ENCODE measurements at regions not wholly inside any gene's neighbourhood (a gene's known extent, or its start where the extent isn't known, plus 50 kb on each side); places are given as distances from the start of the nearest gene placed in this dataset.
"Not testable (repeated sequence)": the region's sequence is repeated elsewhere in the genome, so short reads cannot be mapped to it uniquely, and the experiment has no call there.

DNA sequence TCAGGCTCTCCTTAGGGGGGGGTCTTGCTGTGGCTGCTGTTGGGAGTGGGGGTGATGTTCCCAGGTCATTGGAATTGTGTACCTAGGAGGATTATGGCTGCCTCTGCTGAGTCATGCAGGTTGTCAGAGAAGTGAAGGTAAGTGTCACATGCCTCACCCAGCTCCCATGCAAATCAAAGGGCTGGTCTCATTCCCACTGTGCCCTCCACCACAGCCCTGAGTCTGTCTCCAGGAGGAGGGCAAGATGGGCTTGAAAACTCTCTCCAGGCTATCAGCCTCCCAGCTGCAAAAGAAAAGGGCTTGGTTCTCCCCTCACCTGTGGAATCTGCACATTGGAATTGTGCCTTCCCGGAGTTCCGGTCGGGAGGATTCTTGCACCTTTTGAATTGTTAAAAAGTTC, 580.5 kb downstream of the NSUN3 start:
- Histone ChIP-seq H3K36me3 (no peaks in the 10 kb centered on the region), H3K9me3 (no peaks in the 10 kb centered on the region), H3K27me3 (no peaks in the 10 kb centered on the region), H3K4me3 (no peak overlapping the region), H3K27ac (no peak overlapping the region), H3K4me1 (no peaks in the 10 kb centered on the region)
- intact Hi-C loops (cut with DNase I; ENCODE audit: low total_unique reads): no loop called here
- TF ChIP-seq, protein P1, sequence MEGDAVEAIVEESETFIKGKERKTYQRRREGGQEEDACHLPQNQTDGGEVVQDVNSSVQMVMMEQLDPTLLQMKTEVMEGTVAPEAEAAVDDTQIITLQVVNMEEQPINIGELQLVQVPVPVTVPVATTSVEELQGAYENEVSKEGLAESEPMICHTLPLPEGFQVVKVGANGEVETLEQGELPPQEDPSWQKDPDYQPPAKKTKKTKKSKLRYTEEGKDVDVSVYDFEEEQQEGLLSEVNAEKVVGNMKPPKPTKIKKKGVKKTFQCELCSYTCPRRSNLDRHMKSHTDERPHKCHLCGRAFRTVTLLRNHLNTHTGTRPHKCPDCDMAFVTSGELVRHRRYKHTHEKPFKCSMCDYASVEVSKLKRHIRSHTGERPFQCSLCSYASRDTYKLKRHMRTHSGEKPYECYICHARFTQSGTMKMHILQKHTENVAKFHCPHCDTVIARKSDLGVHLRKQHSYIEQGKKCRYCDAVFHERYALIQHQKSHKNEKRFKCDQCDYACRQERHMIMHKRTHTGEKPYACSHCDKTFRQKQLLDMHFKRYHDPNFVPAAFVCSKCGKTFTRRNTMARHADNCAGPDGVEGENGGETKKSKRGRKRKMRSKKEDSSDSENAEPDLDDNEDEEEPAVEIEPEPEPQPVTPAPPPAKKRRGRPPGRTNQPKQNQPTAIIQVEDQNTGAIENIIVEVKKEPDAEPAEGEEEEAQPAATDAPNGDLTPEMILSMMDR (IDR thresholded peaks at IDR 0.05): no peak
- no peak for TF ChIP-seq POLR2A (IDR thresholded peaks at IDR 0.05)
- no peak for DNase-seq

DNA sequence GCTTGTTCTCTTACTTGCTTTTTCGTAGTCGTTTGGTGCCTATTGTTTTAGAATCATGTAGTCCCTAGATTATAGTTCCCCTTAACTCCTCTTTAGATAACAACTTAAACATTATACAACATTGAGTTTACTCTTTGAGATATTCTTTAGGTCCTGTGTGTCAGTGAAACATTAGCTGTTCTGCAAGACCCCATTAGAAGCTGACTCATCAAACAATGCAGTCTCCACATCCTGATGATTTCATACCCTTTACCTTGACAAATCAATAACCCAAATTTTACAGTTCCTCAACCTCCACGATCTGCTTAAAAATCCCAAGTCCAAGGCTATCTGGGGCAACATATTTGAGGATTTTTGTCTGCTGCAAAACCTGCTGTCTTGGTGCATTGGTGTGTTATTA, 582.9 kb downstream of the NSUN3 start:
- Histone ChIP-seq H3K36me3 (no peaks in the 10 kb centered on the region), H3K27ac (no peak overlapping the region), H3K27me3 (no peaks in the 10 kb centered on the region), H3K9me3 (no peaks in the 10 kb centered on the region), H3K4me3 (no peak overlapping the region), H3K4me1 (no peaks in the 10 kb centered on the region)
- no peak for TF ChIP-seq POLR2A (IDR thresholded peaks at IDR 0.05)
- TF ChIP-seq, protein P1 (IDR thresholded peaks at IDR 0.05): no peak
- DNase-seq: no peak
- intact Hi-C loops (cut with DNase I; ENCODE audit: low total_unique reads): no loop called here

DNA sequence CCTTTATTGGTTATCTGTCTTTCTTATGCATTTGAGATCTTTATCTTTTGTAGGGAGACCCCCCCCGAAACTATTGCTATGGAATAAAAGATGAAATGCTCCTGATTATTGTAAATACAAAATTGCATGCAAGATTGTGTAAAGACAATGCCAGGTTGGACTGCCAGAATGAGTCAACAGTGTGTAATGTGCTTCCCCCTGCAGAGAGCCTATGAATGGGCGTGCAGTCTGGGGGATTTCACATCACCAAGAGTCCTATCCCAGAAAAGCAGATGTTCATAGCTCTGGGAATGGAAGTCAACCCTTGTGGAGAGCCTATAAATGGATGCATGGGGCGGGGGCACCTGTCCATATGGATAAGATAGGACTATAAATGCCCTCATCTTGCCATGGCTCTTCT, 584.3 kb downstream of the NSUN3 start:
- no peak overlapping the region for H3K4me3 ChIP-seq
- H3K4me1 ChIP-seq: no peaks in the 10 kb centered on the region
- no peak for DNase-seq
- no peaks in the 10 kb centered on the region for H3K9me3 ChIP-seq
- no peaks in the 10 kb centered on the region for H3K27me3 ChIP-seq
- intact Hi-C loops (cut with DNase I; ENCODE audit: low total_unique reads): no loop called here
- TF ChIP-seq POLR2A (IDR thresholded peaks at IDR 0.05): no peak
- TF ChIP-seq, protein P1 (IDR thresholded peaks at IDR 0.05): no peak
- H3K27ac ChIP-seq: no peak overlapping the region
- no peaks in the 10 kb centered on the region for H3K36me3 ChIP-seq

DNA sequence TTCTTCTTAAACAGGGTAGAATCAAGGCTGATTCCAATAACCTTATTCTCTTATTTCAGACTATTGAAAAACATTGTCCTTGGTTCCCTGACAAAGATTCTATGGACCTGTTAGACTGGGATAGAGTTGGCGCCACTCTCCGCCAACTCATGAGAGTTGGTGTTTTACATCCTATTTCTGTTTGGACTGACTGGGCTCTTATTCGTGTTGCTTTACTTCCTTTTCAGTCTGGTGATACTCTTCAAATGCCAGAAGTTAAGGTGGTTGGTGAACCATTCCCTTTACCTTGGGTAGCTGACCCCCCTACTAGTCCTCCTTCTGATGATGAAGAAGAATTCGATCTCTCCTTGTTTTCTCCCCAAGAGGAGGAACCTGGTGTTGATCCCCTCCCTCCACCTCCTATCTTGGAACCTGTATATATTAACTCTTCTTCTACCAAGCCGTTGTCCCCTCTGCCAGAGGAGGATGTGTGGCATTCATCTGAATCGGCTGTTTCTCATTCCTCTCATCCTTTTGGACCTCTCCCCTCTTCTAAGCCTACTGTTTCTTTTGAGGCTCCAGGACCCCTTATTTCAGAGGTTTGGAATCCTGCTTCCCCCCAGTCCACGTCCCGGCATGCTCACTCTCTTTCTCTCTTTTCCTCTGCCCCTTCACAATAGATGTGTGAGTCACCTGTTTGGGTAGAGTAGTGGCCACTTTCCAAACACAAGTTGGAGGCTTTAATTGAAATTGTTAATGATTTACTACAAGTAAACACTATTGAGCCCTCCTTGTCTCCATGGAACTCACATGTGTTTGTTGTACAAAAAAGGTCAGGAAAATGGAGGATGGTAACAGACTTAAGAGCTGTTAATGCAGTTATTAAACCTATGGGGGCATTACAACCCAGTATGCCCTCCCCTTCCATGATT, 585.7 kb downstream of the NSUN3 start:
- H3K27me3 ChIP-seq; H3K4me1 ChIP-seq; H3K27ac ChIP-seq; intact Hi-C loops (cut with DNase I; ENCODE audit: low total_unique reads); DNase-seq; H3K9me3 ChIP-seq; H3K4me3 ChIP-seq; H3K36me3 ChIP-seq: not testable (repeated sequence)

DNA sequence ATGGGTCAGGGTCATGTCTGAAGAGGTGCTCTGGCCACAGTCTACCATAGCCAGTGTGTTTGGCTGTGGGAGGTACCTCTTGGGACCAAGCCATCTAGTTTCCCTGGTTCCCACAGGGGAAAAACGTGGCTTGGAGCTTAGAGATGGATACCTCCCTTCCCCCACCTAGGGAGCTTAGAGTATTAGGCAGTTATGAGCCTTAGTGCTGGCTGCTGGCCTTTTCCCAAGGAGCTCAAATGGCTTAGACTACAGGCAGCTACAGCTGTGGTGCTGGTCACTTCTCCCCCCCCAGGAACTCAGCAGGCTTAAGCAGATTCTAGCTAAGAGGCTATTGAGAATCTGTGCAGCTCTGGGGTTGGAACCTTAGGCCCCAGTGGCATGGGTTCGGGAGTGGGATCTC, 591.2 kb downstream of the NSUN3 start:
- TF ChIP-seq POLR2A (IDR thresholded peaks at IDR 0.05): no peak
- intact Hi-C loops (cut with DNase I; ENCODE audit: low total_unique reads): no loop called here
- no peak overlapping the region for H3K4me3 ChIP-seq
- H3K27me3 ChIP-seq: no peaks in the 10 kb centered on the region
- no peak overlapping the region for H3K27ac ChIP-seq
- H3K4me1 ChIP-seq: no peaks in the 10 kb centered on the region
- DNase-seq: no peak
- H3K9me3 ChIP-seq: no peaks in the 10 kb centered on the region
- no peaks in the 10 kb centered on the region for H3K36me3 ChIP-seq

DNA sequence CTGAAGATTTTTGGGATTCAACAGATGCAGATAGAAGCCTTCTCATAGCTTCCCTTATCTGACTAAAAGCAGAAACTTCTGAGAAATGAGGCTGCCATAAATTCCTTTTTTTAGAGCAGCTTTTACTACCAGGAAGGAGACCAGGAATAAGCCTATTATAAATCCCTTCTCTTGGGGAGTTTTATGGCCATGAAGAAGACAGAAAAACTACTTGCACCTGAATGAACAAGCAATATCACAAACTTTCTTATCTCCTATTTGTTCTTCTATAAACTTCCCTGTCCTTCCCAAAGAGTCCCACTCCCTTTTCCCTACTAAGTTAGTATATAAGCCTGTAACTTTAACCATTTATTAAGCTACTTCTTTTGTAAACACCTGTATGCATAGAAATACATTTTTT, 603.1 kb downstream of the NSUN3 start:
- no peak for TF ChIP-seq POLR2A (IDR thresholded peaks at IDR 0.05)
- TF ChIP-seq, protein P1 (IDR thresholded peaks at IDR 0.05): no peak

More for the DNA sequence above, 603.1 kb downstream of the NSUN3 start:
- Histone ChIP-seq H3K27me3 (no peaks in the 10 kb centered on the region), H3K27ac (no peak overlapping the region), H3K36me3 (no peaks in the 10 kb centered on the region), H3K4me1 (no peaks in the 10 kb centered on the region), H3K9me3 (no peaks in the 10 kb centered on the region), H3K4me3 (no peak overlapping the region)
- intact Hi-C loops (cut with DNase I; ENCODE audit: low total_unique reads): no loop called here
- DNase-seq: no peak
